ENCODE measurements at regions not wholly inside any gene's neighbourhood (a gene's known extent, or its start where the extent isn't known, plus 50 kb on each side); places are given as distances from the start of the nearest gene placed in this dataset.

DNA sequence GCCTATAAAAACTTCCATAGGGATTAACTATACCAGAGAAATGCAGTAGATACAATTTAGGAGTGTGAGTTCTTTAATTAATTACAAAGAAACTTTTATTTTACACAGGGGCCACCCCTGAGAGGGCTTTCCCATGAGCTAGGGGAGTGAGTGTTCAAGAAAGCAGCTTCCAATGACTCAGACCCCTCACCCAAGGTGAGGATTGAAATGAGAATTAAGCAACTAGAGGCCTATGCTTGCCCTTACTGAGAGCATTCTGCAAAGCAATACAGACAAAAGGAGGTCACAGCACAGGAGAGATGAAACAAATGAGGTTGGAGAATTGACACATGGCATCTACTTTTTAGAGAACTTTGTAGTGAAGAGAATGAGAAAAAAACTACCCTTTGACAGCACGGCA, 301.8 kb downstream of the WDR11 start:
- H3K9ac ChIP-seq (ENCODE audit: low read length): no peak overlapping the region
- no peak overlapping the region for H3K4me3 ChIP-seq (ENCODE audit: insufficient read depth, low read length, poor library complexity, severe bottlenecking)
- TF ChIP-seq, protein P1, sequence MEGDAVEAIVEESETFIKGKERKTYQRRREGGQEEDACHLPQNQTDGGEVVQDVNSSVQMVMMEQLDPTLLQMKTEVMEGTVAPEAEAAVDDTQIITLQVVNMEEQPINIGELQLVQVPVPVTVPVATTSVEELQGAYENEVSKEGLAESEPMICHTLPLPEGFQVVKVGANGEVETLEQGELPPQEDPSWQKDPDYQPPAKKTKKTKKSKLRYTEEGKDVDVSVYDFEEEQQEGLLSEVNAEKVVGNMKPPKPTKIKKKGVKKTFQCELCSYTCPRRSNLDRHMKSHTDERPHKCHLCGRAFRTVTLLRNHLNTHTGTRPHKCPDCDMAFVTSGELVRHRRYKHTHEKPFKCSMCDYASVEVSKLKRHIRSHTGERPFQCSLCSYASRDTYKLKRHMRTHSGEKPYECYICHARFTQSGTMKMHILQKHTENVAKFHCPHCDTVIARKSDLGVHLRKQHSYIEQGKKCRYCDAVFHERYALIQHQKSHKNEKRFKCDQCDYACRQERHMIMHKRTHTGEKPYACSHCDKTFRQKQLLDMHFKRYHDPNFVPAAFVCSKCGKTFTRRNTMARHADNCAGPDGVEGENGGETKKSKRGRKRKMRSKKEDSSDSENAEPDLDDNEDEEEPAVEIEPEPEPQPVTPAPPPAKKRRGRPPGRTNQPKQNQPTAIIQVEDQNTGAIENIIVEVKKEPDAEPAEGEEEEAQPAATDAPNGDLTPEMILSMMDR (IDR thresholded peaks at IDR 0.05; ENCODE audit: insufficient read depth, low read length, poor library complexity, severe bottlenecking): no peak
- no peak for TF ChIP-seq EZH2phosphoT487 (conservative IDR thresholded peaks at IDR 0.05; ENCODE audit: low read length)
- no peak overlapping the region for H2AFZ ChIP-seq (ENCODE audit: low read depth, low read length, severe bottlenecking)
- H3F3A ChIP-seq (ENCODE audit: insufficient read depth): no peaks in the 10 kb centered on the region
- no peak overlapping the region for H3K4me2 ChIP-seq (ENCODE audit: low read depth, low read length, poor library complexity, severe bottlenecking)
- H3K9me2 ChIP-seq (replicated peaks; ENCODE audit: insufficient read depth, low read length): no peaks in the 10 kb centered on the region
- H3K9me3 ChIP-seq (ENCODE audit: insufficient read depth, low read length): no peaks in the 10 kb centered on the region
- H3K27me3 ChIP-seq (ENCODE audit: low read length): no peaks in the 10 kb centered on the region
- H3K79me2 ChIP-seq (ENCODE audit: insufficient read depth, low read length): no peaks in the 10 kb centered on the region
- H3K27ac ChIP-seq (ENCODE audit: low read depth, low read length): no peak overlapping the region
- H4K20me1 ChIP-seq (ENCODE audit: low read depth, low read length): no peaks in the 10 kb centered on the region
- H3K36me3 ChIP-seq (ENCODE audit: low read length): no peaks in the 10 kb centered on the region

DNA sequence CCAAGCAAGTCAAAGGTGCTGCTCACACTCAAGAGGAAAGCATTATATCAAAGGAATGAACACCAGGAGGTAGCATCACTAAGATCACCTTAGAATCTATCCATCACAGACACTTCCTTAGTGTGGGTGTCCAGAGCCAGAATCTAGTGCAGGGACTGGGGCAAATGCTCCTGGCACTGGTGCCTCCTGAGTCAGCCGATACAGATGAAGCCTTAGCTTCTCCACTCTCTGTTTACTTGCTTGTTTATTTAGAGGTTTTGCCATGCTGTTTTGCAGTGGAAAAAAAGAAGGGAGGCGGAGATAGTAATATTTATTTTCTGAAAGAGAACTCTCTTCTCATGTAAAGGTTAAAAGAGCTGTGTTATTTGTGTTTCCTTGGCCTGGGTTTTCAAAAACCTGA, 303.1 kb downstream of the WDR11 start:
- no peaks in the 10 kb centered on the region for H3K9me3 ChIP-seq (ENCODE audit: insufficient read depth, low read length)

GRCh38 chr10:121154846-121155245, 303.7 kb downstream of the WDR11 start:
- Histone ChIP-seq H3F3A (ENCODE audit: insufficient read depth) (no peaks in the 10 kb centered on the region), H3K9me2 (replicated peaks; ENCODE audit: insufficient read depth, low read length) (no peaks in the 10 kb centered on the region), H4K20me1 (ENCODE audit: low read depth, low read length) (no peaks in the 10 kb centered on the region), H3K4me2 (ENCODE audit: low read depth, low read length, poor library complexity, severe bottlenecking) (no peak overlapping the region), H3K27me3 (ENCODE audit: low read length) (no peaks in the 10 kb centered on the region), H3K9ac (ENCODE audit: low read length) (no peak overlapping the region), H2AFZ (ENCODE audit: low read depth, low read length, severe bottlenecking) (no peak overlapping the region), H3K79me2 (ENCODE audit: insufficient read depth, low read length) (no peaks in the 10 kb centered on the region), H3K27ac (ENCODE audit: low read depth, low read length) (no peak overlapping the region), H3K9me3 (ENCODE audit: insufficient read depth, low read length) (no peaks in the 10 kb centered on the region), H3K4me3 (ENCODE audit: insufficient read depth, low read length, poor library complexity, severe bottlenecking) (no peak overlapping the region), H3K36me3 (ENCODE audit: low read length) (no peaks in the 10 kb centered on the region)
- no peak for TF ChIP-seq EZH2phosphoT487 (conservative IDR thresholded peaks at IDR 0.05; ENCODE audit: low read length)
- TF ChIP-seq, protein P1 (IDR thresholded peaks at IDR 0.05; ENCODE audit: insufficient read depth, low read length, poor library complexity, severe bottlenecking): no peak

More for the DNA sequence above, 303.1 kb downstream of the WDR11 start:
- Histone ChIP-seq H2AFZ (ENCODE audit: low read depth, low read length, severe bottlenecking) (no peak overlapping the region), H3K4me2 (ENCODE audit: low read depth, low read length, poor library complexity, severe bottlenecking) (no peak overlapping the region), H4K20me1 (ENCODE audit: low read depth, low read length) (no peaks in the 10 kb centered on the region), H3F3A (ENCODE audit: insufficient read depth) (no peaks in the 10 kb centered on the region), H3K9me2 (replicated peaks; ENCODE audit: insufficient read depth, low read length) (no peaks in the 10 kb centered on the region), H3K27me3 (ENCODE audit: low read length) (no peaks in the 10 kb centered on the region), H3K27ac (ENCODE audit: low read depth, low read length) (no peak overlapping the region), H3K36me3 (ENCODE audit: low read length) (no peaks in the 10 kb centered on the region), H3K79me2 (ENCODE audit: insufficient read depth, low read length) (no peaks in the 10 kb centered on the region), H3K4me3 (ENCODE audit: insufficient read depth, low read length, poor library complexity, severe bottlenecking) (no peak overlapping the region), H3K9ac (ENCODE audit: low read length) (no peak overlapping the region)
- TF ChIP-seq, protein P1 (IDR thresholded peaks at IDR 0.05; ENCODE audit: insufficient read depth, low read length, poor library complexity, severe bottlenecking): no peak
- no peak for TF ChIP-seq EZH2phosphoT487 (conservative IDR thresholded peaks at IDR 0.05; ENCODE audit: low read length)
